GM12865 (cell line): ENCODE measurements at regions not wholly inside any gene's neighbourhood (a gene's known extent, or its start where the extent isn't known, plus 50 kb on each side); places are given as distances from the start of the nearest gene placed in this dataset.
"Not testable (repeated sequence)": the region's sequence is repeated elsewhere in the genome, so short reads cannot be mapped to it uniquely, and the experiment has no call there.

Source experiments
- DNase-seq: peaks from one replicate; pipeline ENCODE4 v3.0.0; 2010; ENCODE audit warnings: low read depth
- H3K4me3 ChIP-seq: 2 replicates; pipeline ENCODE4 v1.5.1; 2011; ENCODE audit warnings: mild to moderate bottlenecking, low read depth, low read length, control low read depth
- TF ChIP-seq, protein P1 (sequence below): IDR thresholded peaks from 2 replicates; pipeline ENCODE4 v1.5.1; 2011; ENCODE audit warnings: low read length, control low read depth, low read depth, inconsistent platforms; ENCODE audit not compliant: insufficient read depth; ENCODE audit errors: missing control alignments

DNA sequence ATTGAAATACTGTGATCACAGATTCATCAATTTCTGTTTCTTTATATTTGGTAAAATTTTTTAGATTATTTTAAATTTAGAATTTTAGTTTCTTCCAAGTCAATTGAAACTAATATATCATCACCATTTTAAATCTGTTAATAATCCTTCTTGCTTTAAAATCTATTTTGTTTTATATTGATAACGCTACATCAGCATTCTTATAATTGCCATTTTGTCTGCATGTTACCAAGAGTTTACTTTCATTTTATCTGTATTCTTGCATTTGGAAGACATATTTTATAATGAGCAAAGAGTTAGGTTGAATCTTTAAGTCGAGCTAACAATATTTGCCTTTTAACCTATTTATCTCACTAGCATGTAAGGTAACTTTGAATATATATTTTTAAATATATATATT is 890.6 kb downstream of the DNAJB9 start:
- TF ChIP-seq, protein P1, sequence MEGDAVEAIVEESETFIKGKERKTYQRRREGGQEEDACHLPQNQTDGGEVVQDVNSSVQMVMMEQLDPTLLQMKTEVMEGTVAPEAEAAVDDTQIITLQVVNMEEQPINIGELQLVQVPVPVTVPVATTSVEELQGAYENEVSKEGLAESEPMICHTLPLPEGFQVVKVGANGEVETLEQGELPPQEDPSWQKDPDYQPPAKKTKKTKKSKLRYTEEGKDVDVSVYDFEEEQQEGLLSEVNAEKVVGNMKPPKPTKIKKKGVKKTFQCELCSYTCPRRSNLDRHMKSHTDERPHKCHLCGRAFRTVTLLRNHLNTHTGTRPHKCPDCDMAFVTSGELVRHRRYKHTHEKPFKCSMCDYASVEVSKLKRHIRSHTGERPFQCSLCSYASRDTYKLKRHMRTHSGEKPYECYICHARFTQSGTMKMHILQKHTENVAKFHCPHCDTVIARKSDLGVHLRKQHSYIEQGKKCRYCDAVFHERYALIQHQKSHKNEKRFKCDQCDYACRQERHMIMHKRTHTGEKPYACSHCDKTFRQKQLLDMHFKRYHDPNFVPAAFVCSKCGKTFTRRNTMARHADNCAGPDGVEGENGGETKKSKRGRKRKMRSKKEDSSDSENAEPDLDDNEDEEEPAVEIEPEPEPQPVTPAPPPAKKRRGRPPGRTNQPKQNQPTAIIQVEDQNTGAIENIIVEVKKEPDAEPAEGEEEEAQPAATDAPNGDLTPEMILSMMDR = no peak
- no peak overlapping the region for H3K4me3 ChIP-seq
- DNase-seq = no peak

DNA sequence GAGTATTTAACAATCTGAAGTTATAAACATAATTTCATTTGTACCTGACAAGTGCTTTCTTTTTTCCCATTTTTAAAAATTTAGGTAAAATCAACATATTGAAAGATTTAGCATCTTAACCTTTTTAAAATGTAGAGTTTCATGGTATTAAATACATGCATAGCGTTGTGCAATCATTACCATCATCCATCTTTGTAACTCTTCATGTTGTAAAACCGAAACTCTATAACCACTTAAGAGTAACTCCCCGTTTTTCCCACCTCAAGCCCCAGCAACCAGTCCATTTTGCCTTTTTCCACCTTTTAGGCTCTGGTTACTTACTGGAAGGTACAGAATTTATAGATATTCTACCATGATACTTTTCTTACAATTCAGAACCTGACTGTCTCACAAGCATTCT is 892.5 kb downstream of the DNAJB9 start:
- no peak overlapping the region for H3K4me3 ChIP-seq
- TF ChIP-seq, protein P1 = no peak
- DNase-seq = no peak

DNA sequence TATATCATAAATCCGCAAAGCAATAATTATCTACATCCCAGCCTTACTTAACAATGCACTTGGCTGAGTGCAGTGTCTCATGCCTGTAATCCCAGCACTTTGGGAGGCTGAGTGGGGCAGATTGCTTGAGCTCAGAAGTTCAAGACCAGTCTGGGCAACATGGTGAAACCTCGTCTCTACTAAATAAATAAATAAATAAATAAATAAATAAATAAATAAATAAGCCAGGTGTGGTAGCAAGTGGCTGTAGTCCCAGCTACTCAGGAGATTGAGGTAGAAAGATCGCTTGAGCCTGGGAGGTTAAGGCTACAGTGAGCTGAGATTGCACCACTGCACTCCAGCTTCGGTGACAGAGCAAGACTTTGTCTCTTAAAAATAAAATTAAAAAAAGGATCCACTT is 898.1 kb downstream of the DNAJB9 start:
- not testable (repeated sequence) for H3K4me3 ChIP-seq, DNase-seq

DNA sequence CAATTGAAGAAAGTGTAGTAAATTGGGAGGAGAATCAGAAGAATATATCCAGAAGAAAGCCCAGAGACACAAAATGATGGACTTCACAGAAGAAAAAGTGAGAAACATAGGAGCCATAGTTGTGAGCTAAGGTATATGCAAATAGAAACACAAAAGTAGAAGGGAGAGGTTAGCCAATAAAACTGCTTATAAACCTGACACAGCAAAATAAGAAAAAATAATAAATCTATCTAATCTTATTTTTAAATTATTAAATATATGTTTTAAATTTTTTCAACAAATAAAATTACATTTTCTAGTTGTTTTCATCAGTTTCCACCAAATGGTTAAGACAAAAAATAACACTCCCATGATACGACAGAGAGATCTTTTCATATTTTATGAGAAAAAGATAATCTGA is 903.5 kb downstream of the DNAJB9 start:
- TF ChIP-seq, protein P1 = no peak
- no peak for DNase-seq
- no peak overlapping the region for H3K4me3 ChIP-seq

DNA sequence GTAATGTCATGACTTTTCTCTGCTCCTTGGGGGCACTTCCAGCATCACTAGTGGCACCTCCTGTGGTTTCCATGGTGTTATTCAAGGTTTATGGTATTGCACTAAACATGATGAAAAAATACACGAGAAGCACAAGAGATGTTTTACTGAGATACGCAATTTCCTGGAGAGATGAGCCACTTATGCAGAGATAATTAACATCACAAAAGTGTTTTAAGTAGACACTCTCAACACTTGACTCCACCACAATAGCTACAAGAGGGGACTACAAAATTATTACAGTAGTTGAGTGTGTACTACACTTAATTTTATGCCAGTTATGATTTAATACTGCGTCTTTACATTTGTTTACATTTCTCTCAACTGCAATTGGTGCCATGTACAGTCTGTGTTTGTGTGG is 906.7 kb downstream of the DNAJB9 start:
- DNase-seq = no peak
- TF ChIP-seq, protein P1 = no peak
- no peak overlapping the region for H3K4me3 ChIP-seq

DNA sequence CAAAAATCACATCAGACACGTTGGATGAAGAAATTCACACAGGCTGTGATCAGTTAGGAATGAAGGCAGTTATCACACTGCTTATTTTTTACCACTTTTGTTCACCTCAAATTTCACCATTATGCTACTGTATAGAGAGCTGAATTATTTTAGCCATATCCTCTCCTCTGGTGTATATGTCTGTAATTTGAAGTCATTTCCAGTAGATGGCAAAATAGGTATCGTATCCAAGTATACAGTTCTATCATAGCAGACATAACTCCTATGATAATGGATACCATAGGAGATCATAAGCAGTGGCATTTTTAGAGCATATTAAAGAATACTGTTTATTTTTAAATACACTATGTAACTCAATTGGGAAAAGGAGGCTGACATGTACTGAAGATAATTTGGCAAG is 909.7 kb downstream of the DNAJB9 start:
- DNase-seq = no peak
- H3K4me3 ChIP-seq = no peak overlapping the region
- TF ChIP-seq, protein P1 = no peak

DNA sequence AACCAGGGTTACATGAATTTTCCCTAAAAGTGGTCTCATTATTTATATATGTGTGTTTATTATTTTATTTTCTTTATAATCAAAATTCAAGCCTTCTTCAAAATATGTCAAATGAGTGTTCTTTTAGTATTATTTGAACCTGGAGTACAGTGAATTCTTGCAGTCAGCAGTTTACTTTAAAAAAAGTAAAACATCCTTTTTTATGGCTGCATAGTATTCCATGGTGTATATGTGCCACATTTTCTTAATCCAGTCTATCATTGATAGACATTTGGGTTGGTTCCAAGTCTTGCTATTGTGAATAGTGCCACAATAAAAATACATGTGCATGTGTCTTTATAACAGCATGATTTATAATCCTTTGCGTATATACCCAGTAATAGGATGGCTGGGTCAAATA is 920.9 kb downstream of the DNAJB9 start:
- DNase-seq, H3K4me3 ChIP-seq: not testable (repeated sequence)

DNA sequence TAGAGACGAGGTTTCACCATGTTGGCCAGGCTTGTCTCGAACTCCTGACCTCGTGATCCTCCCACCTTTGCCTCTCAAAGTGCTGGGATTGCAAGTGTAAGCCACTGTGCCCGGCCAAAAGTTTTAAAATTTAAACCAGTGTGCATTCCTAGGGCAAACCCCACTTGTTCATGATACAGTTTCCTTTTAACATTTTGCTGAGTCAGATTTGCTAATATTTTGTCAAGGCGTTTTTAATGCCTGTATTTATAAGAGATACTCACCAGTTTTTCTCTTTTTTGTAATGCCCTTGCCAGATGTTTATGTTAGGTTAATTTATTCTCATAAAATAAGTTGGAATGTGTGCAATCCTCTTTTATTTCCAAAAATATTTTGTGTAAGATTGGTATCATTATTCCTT is 927.4 kb downstream of the DNAJB9 start:
- TF ChIP-seq, protein P1 = no peak
- H3K4me3 ChIP-seq = no peak overlapping the region
- DNase-seq = no peak
